OCI-LY7 (cell line): ENCODE measurements at regions not wholly inside any gene's neighbourhood (a gene's known extent, or its start where the extent isn't known, plus 50 kb on each side); places are given as distances from the start of the nearest gene placed in this dataset.

ENCODE experiments used
- BruUV-seq: library from RNA; stranded (reverse); fragments of 400-500 nt; replicated peaks from 2 replicates; lab custom pipeline; 2021; lab: Mats Ljungman, UMichigan
- CTCF ChIA-PET: fragments of 300-600 bp; sonication (Branson Sonifier 250); formaldehyde crosslinking; loops from one replicate; lab custom pipeline; 2022; ENCODE audit warnings: antibody characterized with exemption; ENCODE audit not compliant: unreplicated experiment; lab: Charles Lee
- POLR2A ChIA-PET: fragments of 300-600 bp; sonication (Branson Sonifier 250); formaldehyde crosslinking; loops from one replicate; lab custom pipeline; 2022; ENCODE audit warnings: antibody characterized with exemption; lab: Charles Lee
- DNase-seq: peaks from one replicate; pipeline ENCODE4 v3.0.0-alpha.2; 2015; ENCODE audit warnings: low spot score
- H2AFZ ChIP-seq: fragments of 200-600 bp; sonication (generic), shearing (Covaris generic); 2 replicates; pipeline ENCODE4 v1.6.1; 2014; ENCODE audit warnings: mild to moderate bottlenecking, antibody characterized with exemption, low read length, moderate library complexity
- H3K27ac ChIP-seq: fragments of 200-600 bp; sonication (generic); 2 replicates; pipeline ENCODE4 v1.5.1; 2014; ENCODE audit warnings: mixed run types, low read depth, mild to moderate bottlenecking, moderate library complexity, low read length, inconsistent platforms; ENCODE audit not compliant: poor library complexity, severe bottlenecking
- H3K36me3 ChIP-seq: fragments of 200-600 bp; sonication (generic); 2 replicates; pipeline ENCODE4 v1.6.1; 2014; ENCODE audit warnings: mild to moderate bottlenecking, antibody characterized with exemption, low read length, moderate library complexity, mixed read lengths; ENCODE audit not compliant: insufficient read depth
- H3K4me1 ChIP-seq: fragments of 200-600 bp; sonication (generic); 2 replicates; pipeline ENCODE4 v1.5.1; 2014; ENCODE audit warnings: mild to moderate bottlenecking, low read length; ENCODE audit not compliant: insufficient read depth, poor library complexity, severe bottlenecking
- H3K4me2 ChIP-seq: fragments of 200-600 bp; sonication (generic); 2 replicates; pipeline ENCODE4 v1.6.1; 2014; ENCODE audit warnings: mild to moderate bottlenecking, low read length
- H3K4me3 ChIP-seq: fragments of 200-600 bp; sonication (generic); 2 replicates; pipeline ENCODE4 v1.5.1; 2014; ENCODE audit warnings: mild to moderate bottlenecking, low read depth, low read length; ENCODE audit not compliant: poor library complexity, severe bottlenecking
- H3K79me2 ChIP-seq: fragments of 200-600 bp; sonication (generic); 2 replicates; pipeline ENCODE4 v1.6.1; 2016; ENCODE audit warnings: low read depth, mild to moderate bottlenecking, low read length, moderate library complexity, mixed read lengths; ENCODE audit not compliant: insufficient read depth
- H3K9me2 ChIP-seq: fragments of 200-600 bp; sonication (generic); 2 replicates; pipeline ENCODE4 v1.6.1; 2016; ENCODE audit warnings: mild to moderate bottlenecking, low read length, mixed read lengths; ENCODE audit not compliant: insufficient read depth
- H3K9me3 ChIP-seq: fragments of 200-600 bp; sonication (generic); 2 replicates; pipeline ENCODE4 v1.6.1; 2014; ENCODE audit warnings: mild to moderate bottlenecking, mixed run types, low read length, mixed read lengths
- H4K20me1 ChIP-seq: fragments of 200-600 bp; sonication (generic); 2 replicates; pipeline ENCODE4 v1.6.1; 2014; ENCODE audit warnings: mild to moderate bottlenecking, antibody characterized with exemption, low read length, moderate library complexity, mixed read lengths; ENCODE audit not compliant: insufficient read depth
- EZH2phosphoT487 ChIP-seq: fragments of 200-600 bp; sonication (generic); IDR thresholded peaks from 2 replicates; pipeline ENCODE4 v1.6.1; 2018; ENCODE audit warnings: low read depth, borderline replicate concordance, mild to moderate bottlenecking, mixed run types, antibody characterized with exemption, low read length, moderate library complexity, mixed read lengths
- intact Hi-C: fragments of 100-400 bp; cut with micrococcal nuclease; formaldehyde crosslinking; loops from one replicate; pipeline ENCODE4 v1.10.0; 2022; ENCODE audit not compliant: unreplicated experiment
- TF ChIP-seq, protein P1 (sequence below): fragments of 200-600 bp; sonication (generic); conservative IDR thresholded peaks from 2 replicates; pipeline ENCODE4 v1.5.1; 2014; ENCODE audit warnings: mild to moderate bottlenecking, antibody characterized with exemption, low read length, moderate library complexity, mixed read lengths

DNA sequence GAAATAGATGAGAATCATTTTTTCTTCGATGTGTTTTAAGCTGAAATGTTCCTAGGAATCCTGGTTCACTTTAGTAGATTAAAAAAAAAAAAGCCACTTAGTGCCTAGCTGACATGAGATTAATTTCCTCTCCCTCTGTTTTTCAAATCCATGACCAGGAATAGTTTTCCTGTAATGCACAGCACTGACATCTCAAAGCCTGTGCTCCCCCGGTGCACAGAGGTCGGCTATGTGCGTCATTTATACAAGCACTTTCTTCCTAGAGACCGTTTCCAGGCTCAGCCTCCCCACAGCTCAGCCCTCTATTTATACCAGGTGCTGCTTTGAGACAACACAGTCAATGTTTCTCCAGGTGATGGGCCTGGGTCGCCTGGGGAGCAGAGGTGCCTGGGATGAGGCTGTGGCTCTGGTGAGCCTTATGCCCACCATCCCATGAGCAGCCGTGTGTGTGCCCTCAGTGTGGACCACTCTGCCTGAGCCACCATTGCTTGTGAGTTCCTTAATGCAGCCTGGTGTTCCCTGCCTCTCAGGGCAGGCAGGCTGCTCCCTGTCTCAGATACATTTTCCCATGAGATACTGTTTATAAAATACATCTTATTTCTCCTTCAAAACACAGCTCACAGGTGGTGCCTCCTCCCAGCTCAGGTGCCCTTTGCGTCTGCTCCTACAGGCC, 515.7 kb upstream of the HS6ST1 start:
- Histone ChIP-seq H3K9me3 (no peaks in the 10 kb centered on the region), H3K4me3 (no peak overlapping the region), H3K4me2 (no peak overlapping the region), H3K36me3 (no peaks in the 10 kb centered on the region), H2AFZ (no peak overlapping the region), H3K9me2 (no peaks in the 10 kb centered on the region), H3K79me2 (no peaks in the 10 kb centered on the region), H3K4me1 (no peaks in the 10 kb centered on the region), H3K27ac (no peak overlapping the region), H4K20me1 (no peaks in the 10 kb centered on the region)
- ChIA-PET CTCF (no interaction called here), POLR2A (no interaction called here)
- BruUV-seq: no TSS peak
- TF ChIP-seq, protein P1, sequence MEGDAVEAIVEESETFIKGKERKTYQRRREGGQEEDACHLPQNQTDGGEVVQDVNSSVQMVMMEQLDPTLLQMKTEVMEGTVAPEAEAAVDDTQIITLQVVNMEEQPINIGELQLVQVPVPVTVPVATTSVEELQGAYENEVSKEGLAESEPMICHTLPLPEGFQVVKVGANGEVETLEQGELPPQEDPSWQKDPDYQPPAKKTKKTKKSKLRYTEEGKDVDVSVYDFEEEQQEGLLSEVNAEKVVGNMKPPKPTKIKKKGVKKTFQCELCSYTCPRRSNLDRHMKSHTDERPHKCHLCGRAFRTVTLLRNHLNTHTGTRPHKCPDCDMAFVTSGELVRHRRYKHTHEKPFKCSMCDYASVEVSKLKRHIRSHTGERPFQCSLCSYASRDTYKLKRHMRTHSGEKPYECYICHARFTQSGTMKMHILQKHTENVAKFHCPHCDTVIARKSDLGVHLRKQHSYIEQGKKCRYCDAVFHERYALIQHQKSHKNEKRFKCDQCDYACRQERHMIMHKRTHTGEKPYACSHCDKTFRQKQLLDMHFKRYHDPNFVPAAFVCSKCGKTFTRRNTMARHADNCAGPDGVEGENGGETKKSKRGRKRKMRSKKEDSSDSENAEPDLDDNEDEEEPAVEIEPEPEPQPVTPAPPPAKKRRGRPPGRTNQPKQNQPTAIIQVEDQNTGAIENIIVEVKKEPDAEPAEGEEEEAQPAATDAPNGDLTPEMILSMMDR: no peak
- TF ChIP-seq EZH2phosphoT487: no peak
- no peak for DNase-seq
- intact Hi-C loops: no loop called here

DNA sequence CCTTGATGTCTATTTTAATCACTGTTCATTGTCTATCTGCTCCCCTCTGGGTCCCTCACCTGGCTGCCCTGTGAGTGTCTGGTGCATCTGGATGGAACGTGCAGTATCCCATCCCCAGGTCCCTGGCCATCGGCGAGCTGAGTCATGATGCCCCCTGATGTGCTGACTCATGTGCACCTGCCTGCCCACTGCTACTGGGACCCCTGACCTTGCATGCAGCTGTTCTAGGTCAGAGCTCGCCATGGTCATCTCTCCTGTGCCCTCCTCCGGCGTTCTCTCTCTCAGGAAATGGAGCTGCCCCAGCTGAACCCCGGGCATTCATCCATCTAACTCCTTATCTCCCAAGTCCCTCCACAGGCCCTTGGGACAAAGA, 516.2 kb upstream of the HS6ST1 start:
- Histone ChIP-seq H2AFZ (no peak overlapping the region), H4K20me1 (no peaks in the 10 kb centered on the region), H3K79me2 (no peaks in the 10 kb centered on the region), H3K4me1 (no peaks in the 10 kb centered on the region), H3K9me3 (no peaks in the 10 kb centered on the region), H3K27ac (no peak overlapping the region), H3K4me2 (no peak overlapping the region), H3K36me3 (no peaks in the 10 kb centered on the region), H3K9me2 (no peaks in the 10 kb centered on the region), H3K4me3 (no peak overlapping the region)
- BruUV-seq: no TSS peak
- TF ChIP-seq, protein P1: no peak
- TF ChIP-seq EZH2phosphoT487: no peak
- intact Hi-C loops: no loop called here
- CTCF ChIA-PET: no interaction called here
- POLR2A ChIA-PET: no interaction called here
- DNase-seq: no peak

DNA sequence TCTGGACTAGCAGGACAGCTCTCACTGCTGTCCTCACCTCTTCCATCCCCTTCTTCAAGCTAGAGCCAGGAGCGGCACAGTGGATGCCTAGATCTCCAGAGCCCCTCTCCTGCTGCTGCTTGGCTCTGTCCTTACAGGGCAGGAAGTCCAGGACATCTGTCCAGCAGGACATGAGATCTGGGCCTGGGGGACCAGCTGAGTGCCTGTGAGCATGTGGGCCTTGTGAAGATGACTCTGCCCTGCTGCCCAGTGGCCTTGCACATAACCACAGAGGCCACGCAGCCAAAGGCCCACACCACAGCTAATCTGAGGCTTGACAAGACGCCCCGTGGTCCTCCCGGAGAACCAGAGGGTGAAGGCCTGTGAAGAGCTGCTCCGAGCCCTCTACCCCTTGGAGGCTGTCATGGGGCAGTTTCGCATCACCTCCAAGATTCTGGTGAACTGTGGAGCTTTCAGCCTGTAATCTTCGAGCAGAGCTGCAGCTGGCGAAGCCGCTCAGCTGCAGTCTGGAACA, 516.7 kb upstream of the HS6ST1 start:
- POLR2A ChIA-PET: no interaction called here
- no peak overlapping the region for H3K27ac ChIP-seq
- H2AFZ ChIP-seq: no peak overlapping the region
- BruUV-seq: no TSS peak
- TF ChIP-seq, protein P1: no peak
- TF ChIP-seq EZH2phosphoT487: no peak
- no peaks in the 10 kb centered on the region for H3K9me2 ChIP-seq
- CTCF ChIA-PET: no interaction called here
- no peak overlapping the region for H3K4me2 ChIP-seq
- intact Hi-C loops: no loop called here
- H3K4me3 ChIP-seq: no peak overlapping the region
- no peaks in the 10 kb centered on the region for H3K4me1 ChIP-seq
- H4K20me1 ChIP-seq: no peaks in the 10 kb centered on the region
- no peaks in the 10 kb centered on the region for H3K9me3 ChIP-seq
- no peaks in the 10 kb centered on the region for H3K36me3 ChIP-seq
- H3K79me2 ChIP-seq: no peaks in the 10 kb centered on the region
- DNase-seq: no peak
